ENCODE measurements at regions not wholly inside any gene's neighbourhood (a gene's known extent, or its start where the extent isn't known, plus 50 kb on each side); places are given as distances from the start of the nearest gene placed in this dataset.

DNA sequence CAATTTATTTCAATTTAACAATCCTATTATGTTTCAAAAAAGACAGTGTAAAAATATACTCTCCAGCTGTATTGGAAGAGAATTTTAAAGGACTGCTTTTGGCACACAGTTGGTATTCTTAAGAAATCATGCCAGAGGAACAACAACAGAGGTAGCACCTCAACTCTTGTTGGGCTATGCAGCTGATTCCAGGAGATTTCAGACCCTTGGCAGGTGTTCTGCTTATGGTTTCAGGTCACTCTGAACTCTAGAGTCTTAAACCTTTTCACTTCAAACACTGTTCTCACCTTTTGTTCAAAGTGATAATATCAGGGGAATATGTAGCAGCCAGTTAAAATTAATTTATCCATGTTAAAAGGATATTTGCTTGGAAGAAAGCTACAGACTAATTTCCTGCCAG, 160.1 kb downstream of the PFKFB3 start:
- no peaks in the 10 kb centered on the region for H3K9me3 ChIP-seq (ENCODE audit: low read depth, low read length, poor library complexity, severe bottlenecking)
- ChIA-PET POLR2A (ENCODE audit: low non-redundant PET) (no interaction called here), CTCF (no interaction called here)
- H3K27me3 ChIP-seq (replicated peaks; ENCODE audit: insufficient read depth, low read depth, low read length, poor library complexity) = no peaks in the 10 kb centered on the region
- no peaks in the 10 kb centered on the region for H3K4me1 ChIP-seq (ENCODE audit: insufficient read depth, low read length, poor library complexity, severe bottlenecking)
- no peak for DNase-seq (ENCODE audit: low spot score)
- intact Hi-C loops (cut with micrococcal nuclease; ENCODE audit: unreplicated experiment) = no loop called here
- no TSS peak for BruUV-seq (replicated peaks)
- H3K36me3 ChIP-seq (ENCODE audit: insufficient read depth, low read length, poor library complexity, severe bottlenecking) = no peaks in the 10 kb centered on the region
- no peak overlapping the region for H3K27ac ChIP-seq (ENCODE audit: low read depth, low read length, poor library complexity, severe bottlenecking)
- H3K4me3 ChIP-seq (ENCODE audit: low read depth, low read length, poor library complexity, severe bottlenecking) = no peak overlapping the region
- no peak for TF ChIP-seq EZH2 (IDR thresholded peaks at IDR 0.05; ENCODE audit: borderline replicate concordance, low read depth, low read length, poor library complexity, severe bottlenecking)
- TF ChIP-seq, protein P1, sequence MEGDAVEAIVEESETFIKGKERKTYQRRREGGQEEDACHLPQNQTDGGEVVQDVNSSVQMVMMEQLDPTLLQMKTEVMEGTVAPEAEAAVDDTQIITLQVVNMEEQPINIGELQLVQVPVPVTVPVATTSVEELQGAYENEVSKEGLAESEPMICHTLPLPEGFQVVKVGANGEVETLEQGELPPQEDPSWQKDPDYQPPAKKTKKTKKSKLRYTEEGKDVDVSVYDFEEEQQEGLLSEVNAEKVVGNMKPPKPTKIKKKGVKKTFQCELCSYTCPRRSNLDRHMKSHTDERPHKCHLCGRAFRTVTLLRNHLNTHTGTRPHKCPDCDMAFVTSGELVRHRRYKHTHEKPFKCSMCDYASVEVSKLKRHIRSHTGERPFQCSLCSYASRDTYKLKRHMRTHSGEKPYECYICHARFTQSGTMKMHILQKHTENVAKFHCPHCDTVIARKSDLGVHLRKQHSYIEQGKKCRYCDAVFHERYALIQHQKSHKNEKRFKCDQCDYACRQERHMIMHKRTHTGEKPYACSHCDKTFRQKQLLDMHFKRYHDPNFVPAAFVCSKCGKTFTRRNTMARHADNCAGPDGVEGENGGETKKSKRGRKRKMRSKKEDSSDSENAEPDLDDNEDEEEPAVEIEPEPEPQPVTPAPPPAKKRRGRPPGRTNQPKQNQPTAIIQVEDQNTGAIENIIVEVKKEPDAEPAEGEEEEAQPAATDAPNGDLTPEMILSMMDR (conservative IDR thresholded peaks at IDR 0.05; ENCODE audit: low read depth, low read length) = no peak

DNA sequence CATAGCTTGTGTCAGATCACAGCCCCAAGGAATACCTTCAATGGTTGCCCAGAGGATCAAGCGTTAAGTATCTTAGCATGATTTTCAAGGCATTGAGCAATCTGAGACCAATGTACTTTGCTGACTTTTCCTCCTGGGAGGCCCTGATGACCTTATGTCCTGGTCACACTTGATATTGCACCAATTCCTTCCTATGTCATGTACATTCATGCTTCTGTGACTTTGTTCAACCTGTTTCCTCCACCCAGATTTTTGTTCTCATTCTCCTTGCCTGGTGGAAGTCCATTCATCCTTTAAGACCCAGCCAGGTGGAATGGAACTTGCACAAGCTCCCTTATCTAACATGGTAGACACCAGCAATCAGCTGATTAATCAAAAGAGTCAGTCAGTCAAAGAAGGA, 160.8 kb downstream of the PFKFB3 start:
- CTCF ChIA-PET = no interaction called here
- H3K36me3 ChIP-seq (ENCODE audit: insufficient read depth, low read length, poor library complexity, severe bottlenecking) = no peaks in the 10 kb centered on the region
- TF ChIP-seq, protein P1 (conservative IDR thresholded peaks at IDR 0.05; ENCODE audit: low read depth, low read length) = no peak
- TF ChIP-seq EZH2 (IDR thresholded peaks at IDR 0.05; ENCODE audit: borderline replicate concordance, low read depth, low read length, poor library complexity, severe bottlenecking) = no peak
- POLR2A ChIA-PET (ENCODE audit: low non-redundant PET) = no interaction called here
- H3K4me3 ChIP-seq (ENCODE audit: low read depth, low read length, poor library complexity, severe bottlenecking) = no peak overlapping the region
- no peaks in the 10 kb centered on the region for H3K27me3 ChIP-seq (replicated peaks; ENCODE audit: insufficient read depth, low read depth, low read length, poor library complexity)
- intact Hi-C loops (cut with micrococcal nuclease; ENCODE audit: unreplicated experiment) = no loop called here
- BruUV-seq (replicated peaks) = no TSS peak
- no peak for DNase-seq (ENCODE audit: low spot score)
- no peak overlapping the region for H3K27ac ChIP-seq (ENCODE audit: low read depth, low read length, poor library complexity, severe bottlenecking)
- no peaks in the 10 kb centered on the region for H3K9me3 ChIP-seq (ENCODE audit: low read depth, low read length, poor library complexity, severe bottlenecking)
- H3K4me1 ChIP-seq (ENCODE audit: insufficient read depth, low read length, poor library complexity, severe bottlenecking) = no peaks in the 10 kb centered on the region

DNA sequence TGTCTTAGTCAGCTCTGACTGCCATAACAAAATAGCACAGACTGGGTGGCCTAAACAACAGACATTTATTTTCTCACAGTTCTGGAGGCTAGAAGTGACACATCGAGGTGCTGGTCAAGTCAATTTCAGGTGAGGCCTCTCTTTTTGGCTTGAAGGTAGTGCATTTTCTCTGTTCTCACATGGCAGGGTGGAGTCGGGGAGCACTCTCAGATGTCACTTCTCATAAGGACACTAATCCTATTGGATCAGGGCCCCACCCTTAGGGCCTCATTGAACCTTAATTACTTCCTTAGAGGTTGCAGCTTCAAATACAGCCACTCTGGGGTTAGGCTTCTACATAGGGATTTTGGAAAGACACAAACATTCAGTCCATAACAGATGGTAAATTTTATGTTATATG, 161.6 kb downstream of the PFKFB3 start:
- intact Hi-C loops (cut with micrococcal nuclease; ENCODE audit: unreplicated experiment) = no loop called here
- no peaks in the 10 kb centered on the region for H3K36me3 ChIP-seq (ENCODE audit: insufficient read depth, low read length, poor library complexity, severe bottlenecking)
- ChIA-PET POLR2A (ENCODE audit: low non-redundant PET) (no interaction called here), CTCF (interaction anchor here (0.7 kb wide), 1 partner anchor 278 kb away, joined by 5 read pairs; no protein-coding TSS in a partner anchor)
- no peak overlapping the region for H3K4me3 ChIP-seq (ENCODE audit: low read depth, low read length, poor library complexity, severe bottlenecking)
- H3K27ac ChIP-seq (ENCODE audit: low read depth, low read length, poor library complexity, severe bottlenecking) = no peak overlapping the region
- no TSS peak for BruUV-seq (replicated peaks)
- no peak for TF ChIP-seq EZH2 (IDR thresholded peaks at IDR 0.05; ENCODE audit: borderline replicate concordance, low read depth, low read length, poor library complexity, severe bottlenecking)
- TF ChIP-seq, protein P1 (conservative IDR thresholded peaks at IDR 0.05; ENCODE audit: low read depth, low read length) = no peak
- H3K4me1 ChIP-seq (ENCODE audit: insufficient read depth, low read length, poor library complexity, severe bottlenecking) = no peaks in the 10 kb centered on the region
- H3K27me3 ChIP-seq (replicated peaks; ENCODE audit: insufficient read depth, low read depth, low read length, poor library complexity) = no peaks in the 10 kb centered on the region
- no peaks in the 10 kb centered on the region for H3K9me3 ChIP-seq (ENCODE audit: low read depth, low read length, poor library complexity, severe bottlenecking)
- no peak for DNase-seq (ENCODE audit: low spot score)
